Loucy (cell line): ENCODE measurements at regions not wholly inside any gene's neighbourhood (a gene's known extent, or its start where the extent isn't known, plus 50 kb on each side); places are given as distances from the start of the nearest gene placed in this dataset.

Experiments used
- H2AFZ ChIP-seq: fragments of 200-600 bp; sonication (generic); 2 replicates; pipeline ENCODE4 v1.6.0; 2016; ENCODE audit warnings: antibody characterized with exemption, mild to moderate bottlenecking, low read length, moderate library complexity
- H3F3A ChIP-seq: fragments of 200-600 bp; 2 replicates; pipeline ENCODE4 v1.6.0; 2016; ENCODE audit warnings: antibody characterized with exemption, low read depth, mild to moderate bottlenecking
- H3K27me3 ChIP-seq: fragments of 200-600 bp; sonication (generic); 2 replicates; pipeline ENCODE4 v1.6.1; 2014; ENCODE audit warnings: low read length, mild to moderate bottlenecking; ENCODE audit not compliant: insufficient read depth, poor library complexity, severe bottlenecking
- H3K36me3 ChIP-seq: fragments of 200-600 bp; sonication (generic); 2 replicates; pipeline ENCODE4 v1.6.1; 2016; ENCODE audit warnings: low read length; ENCODE audit not compliant: insufficient read depth
- H3K4me1 ChIP-seq: fragments of 200-600 bp; sonication (generic); 2 replicates; pipeline ENCODE4 v1.5.1; 2014; ENCODE audit warnings: low read length, mild to moderate bottlenecking; ENCODE audit not compliant: insufficient read depth, poor library complexity, severe bottlenecking
- H3K4me2 ChIP-seq: fragments of 200-600 bp; sonication (generic); 2 replicates; pipeline ENCODE4 v1.6.0; 2014; ENCODE audit warnings: antibody characterized with exemption, low read length, low read depth, mild to moderate bottlenecking; ENCODE audit not compliant: poor library complexity, severe bottlenecking
- H3K4me3 ChIP-seq: fragments of 200-600 bp; sonication (generic); 2 replicates; pipeline ENCODE4 v1.5.1; 2014; ENCODE audit warnings: low read length, mild to moderate bottlenecking, mixed read lengths; ENCODE audit not compliant: poor library complexity, severe bottlenecking
- H3K79me2 ChIP-seq: fragments of 200-600 bp; sonication (generic); 2 replicates; pipeline ENCODE4 v1.6.1; 2014; ENCODE audit warnings: low read length; ENCODE audit not compliant: insufficient read depth
- H3K9ac ChIP-seq: fragments of 200-600 bp; sonication (generic); 2 replicates; pipeline ENCODE4 v1.6.0; 2014; ENCODE audit warnings: mild to moderate bottlenecking, low read depth, low read length, moderate library complexity; ENCODE audit not compliant: poor library complexity, severe bottlenecking
- H3K9me2 ChIP-seq: fragments of 200-600 bp; sonication (generic); replicated peaks from 2 replicates; pipeline ENCODE4 v1.6.1; 2016; ENCODE audit warnings: low read depth, low read length, mixed read lengths
- H3K9me3 ChIP-seq: fragments of 200-600 bp; sonication (generic); 2 replicates; pipeline ENCODE4 v1.6.1; 2014; ENCODE audit warnings: mild to moderate bottlenecking, antibody characterized with exemption, low read length, low read depth; ENCODE audit not compliant: insufficient read depth
- H4K20me1 ChIP-seq: fragments of 200-600 bp; sonication (generic); 2 replicates; pipeline ENCODE4 v1.6.0; 2014; ENCODE audit warnings: antibody characterized with exemption, low read length, mild to moderate bottlenecking; ENCODE audit not compliant: insufficient read depth, poor library complexity, severe bottlenecking
- EZH2phosphoT487 ChIP-seq: fragments of 200-600 bp; IDR thresholded peaks from 2 replicates; pipeline ENCODE4 v1.6.1; 2018; ENCODE audit warnings: antibody characterized with exemption, mild to moderate bottlenecking, moderate library complexity, borderline replicate concordance
- TF ChIP-seq, protein P1 (sequence below): fragments of 200-600 bp; sonication (generic); conservative IDR thresholded peaks from 2 replicates; pipeline ENCODE4 v1.5.1; 2014; ENCODE audit warnings: mild to moderate bottlenecking, antibody characterized with exemption, low read length

DNA sequence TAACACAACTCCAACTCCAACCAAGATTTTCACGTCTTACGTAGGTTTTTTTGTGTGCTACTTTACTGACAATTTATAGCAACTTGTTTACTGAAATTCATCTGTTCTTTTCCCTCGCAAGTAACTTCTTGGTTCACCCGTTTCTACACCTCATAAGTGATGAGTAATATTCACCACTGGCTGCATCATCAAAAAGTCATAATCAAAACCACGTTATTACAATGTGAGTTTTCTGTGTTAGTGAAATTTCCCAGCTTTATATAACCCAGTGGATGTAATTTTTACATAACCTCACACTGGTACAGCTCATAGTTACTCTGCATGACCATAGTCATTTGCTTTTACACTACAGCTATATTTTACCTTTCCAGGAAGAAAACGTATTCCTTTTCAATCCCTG is 401.1 kb upstream of the LYPLAL1 start:
- TF ChIP-seq, protein P1, sequence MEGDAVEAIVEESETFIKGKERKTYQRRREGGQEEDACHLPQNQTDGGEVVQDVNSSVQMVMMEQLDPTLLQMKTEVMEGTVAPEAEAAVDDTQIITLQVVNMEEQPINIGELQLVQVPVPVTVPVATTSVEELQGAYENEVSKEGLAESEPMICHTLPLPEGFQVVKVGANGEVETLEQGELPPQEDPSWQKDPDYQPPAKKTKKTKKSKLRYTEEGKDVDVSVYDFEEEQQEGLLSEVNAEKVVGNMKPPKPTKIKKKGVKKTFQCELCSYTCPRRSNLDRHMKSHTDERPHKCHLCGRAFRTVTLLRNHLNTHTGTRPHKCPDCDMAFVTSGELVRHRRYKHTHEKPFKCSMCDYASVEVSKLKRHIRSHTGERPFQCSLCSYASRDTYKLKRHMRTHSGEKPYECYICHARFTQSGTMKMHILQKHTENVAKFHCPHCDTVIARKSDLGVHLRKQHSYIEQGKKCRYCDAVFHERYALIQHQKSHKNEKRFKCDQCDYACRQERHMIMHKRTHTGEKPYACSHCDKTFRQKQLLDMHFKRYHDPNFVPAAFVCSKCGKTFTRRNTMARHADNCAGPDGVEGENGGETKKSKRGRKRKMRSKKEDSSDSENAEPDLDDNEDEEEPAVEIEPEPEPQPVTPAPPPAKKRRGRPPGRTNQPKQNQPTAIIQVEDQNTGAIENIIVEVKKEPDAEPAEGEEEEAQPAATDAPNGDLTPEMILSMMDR = no peak
- TF ChIP-seq EZH2phosphoT487 = no peak
- no peak overlapping the region for H3K4me2 ChIP-seq

DNA sequence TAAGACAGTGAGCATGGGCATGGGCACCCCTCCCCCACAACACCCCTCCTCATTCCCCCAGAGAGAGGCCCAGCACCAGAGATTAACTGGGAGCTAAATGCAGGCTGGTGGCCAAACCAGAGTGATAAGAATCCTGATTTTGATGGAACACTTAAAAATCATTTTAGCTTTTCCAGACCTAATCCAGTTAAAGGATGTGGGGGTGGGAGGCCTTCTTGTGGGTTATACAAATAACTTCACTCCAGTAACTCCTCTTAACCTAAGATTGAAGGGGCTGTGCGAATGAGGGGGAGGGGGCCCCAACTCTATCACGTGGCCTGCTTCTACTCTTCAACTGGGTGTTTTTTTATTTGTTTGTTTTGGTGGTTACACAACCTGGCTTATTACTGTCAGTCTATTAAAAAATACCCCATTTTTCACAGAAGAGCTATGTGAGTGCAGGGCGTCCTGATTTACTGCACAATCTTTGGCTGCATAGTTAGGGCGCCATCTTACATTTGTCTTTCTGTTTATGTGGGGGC is 398.1 kb upstream of the LYPLAL1 start:
- TF ChIP-seq, protein P1 = no peak
- no peaks in the 10 kb centered on the region for H3K9me2 ChIP-seq
- no peaks in the 10 kb centered on the region for H4K20me1 ChIP-seq

More for the DNA sequence above, 401.1 kb upstream of the LYPLAL1 start:
- Histone ChIP-seq H3K79me2 (no peaks in the 10 kb centered on the region), H3K4me3 (no peak overlapping the region), H3K9me3 (no peaks in the 10 kb centered on the region), H3K4me1 (no peaks in the 10 kb centered on the region), H3K36me3 (no peaks in the 10 kb centered on the region), H3F3A (no peaks in the 10 kb centered on the region), H3K9ac (no peak overlapping the region), H3K27me3 (no peaks in the 10 kb centered on the region), H4K20me1 (no peaks in the 10 kb centered on the region), H3K9me2 (no peaks in the 10 kb centered on the region), H2AFZ (no peak overlapping the region)

DNA sequence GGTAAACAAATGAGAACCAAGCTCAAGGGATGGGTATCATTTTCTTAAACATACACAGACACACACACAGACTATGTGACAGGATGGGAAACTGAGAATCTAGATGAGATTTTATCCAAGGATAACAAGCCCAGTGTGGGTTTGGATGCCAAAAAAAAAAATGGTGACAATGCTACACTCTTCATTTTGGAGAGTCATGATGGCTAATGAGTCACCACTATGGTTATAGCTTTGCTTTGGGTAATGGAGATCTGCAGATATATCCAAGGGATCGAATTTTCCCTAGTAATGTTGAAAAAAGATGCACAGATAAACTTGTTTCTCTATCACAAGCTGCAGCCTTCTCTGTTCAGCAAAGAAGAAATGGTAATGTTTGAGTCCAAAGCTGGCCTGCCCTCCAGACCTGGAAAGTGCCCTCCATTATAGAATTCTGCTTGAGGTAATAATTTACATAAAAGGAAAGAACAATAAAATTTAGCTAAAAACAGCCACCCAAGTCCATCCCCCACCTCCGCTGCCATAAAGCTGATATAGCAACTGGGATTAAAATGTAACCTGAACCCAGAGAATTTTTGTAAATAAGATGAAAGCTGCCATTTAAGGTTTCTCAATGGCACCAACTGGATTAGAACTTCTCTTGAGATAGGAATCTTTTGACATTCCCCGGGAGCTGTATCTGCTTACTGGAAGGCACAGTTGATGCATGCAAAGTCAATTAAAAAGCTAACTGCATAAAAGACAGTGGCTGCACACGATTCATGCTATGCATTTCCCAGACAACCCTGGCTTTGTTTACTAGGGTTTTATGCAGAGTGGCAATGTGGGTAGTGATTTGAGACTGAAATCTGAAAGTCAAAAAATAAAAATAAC is 395.2 kb upstream of the LYPLAL1 start:
- Histone ChIP-seq H3K4me3 (no peak overlapping the region), H3K9ac (no peak overlapping the region), H2AFZ (no peak overlapping the region), H3K4me1 (no peaks in the 10 kb centered on the region), H3K9me2 (no peaks in the 10 kb centered on the region), H3K9me3 (no peaks in the 10 kb centered on the region), H3K79me2 (no peaks in the 10 kb centered on the region), H3K27me3 (no peaks in the 10 kb centered on the region), H4K20me1 (no peaks in the 10 kb centered on the region), H3K4me2 (no peak overlapping the region), H3K36me3 (no peaks in the 10 kb centered on the region), H3F3A (no peaks in the 10 kb centered on the region)
- TF ChIP-seq EZH2phosphoT487 = no peak
- TF ChIP-seq, protein P1 = no peak

More for the DNA sequence above, 398.1 kb upstream of the LYPLAL1 start:
- Histone ChIP-seq H3F3A (no peaks in the 10 kb centered on the region), H3K4me1 (no peaks in the 10 kb centered on the region), H3K36me3 (no peaks in the 10 kb centered on the region), H3K9me3 (no peaks in the 10 kb centered on the region), H2AFZ (no peak overlapping the region), H3K79me2 (no peaks in the 10 kb centered on the region), H3K9ac (no peak overlapping the region), H3K4me3 (no peak overlapping the region), H3K4me2 (no peak overlapping the region), H3K27me3 (no peaks in the 10 kb centered on the region)
